ENCODE measurements at regions not wholly inside any gene's neighbourhood (a gene's known extent, or its start where the extent isn't known, plus 50 kb on each side); places are given as distances from the start of the nearest gene placed in this dataset.

- DNase-seq (ENCODE audit: low spot score): no peak
- FAIRE-seq: no peak
Observed at GRCh38 chr5:155831491-155831890, 495.5 kb upstream of the SGCD start.

GRCh38 chr5:155833287-155833686 is 493.7 kb upstream of the SGCD start:
- DNase-seq (ENCODE audit: low spot score): no peak

GRCh38 chr5:155834271-155834975 is 492.5 kb upstream of the SGCD start:
- no peak for FAIRE-seq
- DNase-seq (ENCODE audit: low spot score): no peak

More at GRCh38 chr5:155833287-155833686, 493.7 kb upstream of the SGCD start:
- no peak for FAIRE-seq

GRCh38 chr5:155836089-155836803 is 490.7 kb upstream of the SGCD start:
- FAIRE-seq (no peak), DNase-seq (ENCODE audit: low spot score) (no peak)

- FAIRE-seq (no peak), DNase-seq (ENCODE audit: low spot score) (no peak)
Observed at GRCh38 chr5:155838394-155838793, 488.6 kb upstream of the SGCD start.

GRCh38 chr5:155839251-155840037 is 487.5 kb upstream of the SGCD start:
- FAIRE-seq (no peak), DNase-seq (ENCODE audit: low spot score) (no peak)

GRCh38 chr5:155844542-155844941 is 482.4 kb upstream of the SGCD start:
- FAIRE-seq (no peak), DNase-seq (ENCODE audit: low spot score) (no peak)

- DNase-seq (ENCODE audit: low spot score) (no peak), FAIRE-seq (no peak)
Observed at GRCh38 chr5:155850370-155850769, 476.6 kb upstream of the SGCD start.

GRCh38 chr5:155866971-155867370 is 460.0 kb upstream of the SGCD start:
- DNase-seq (ENCODE audit: low spot score): no peak
- no peak for FAIRE-seq

GRCh38 chr5:155867522-155868088 is 459.4 kb upstream of the SGCD start:
- FAIRE-seq: no peak
- DNase-seq (ENCODE audit: low spot score): no peak

GRCh38 chr5:155870636-155871035 is 456.3 kb upstream of the SGCD start:
- no peak for FAIRE-seq

GRCh38 chr5:155871623-155872022 is 455.3 kb upstream of the SGCD start:
- FAIRE-seq (no peak), DNase-seq (ENCODE audit: low spot score) (no peak)

More at GRCh38 chr5:155870636-155871035, 456.3 kb upstream of the SGCD start:
- DNase-seq (ENCODE audit: low spot score): no peak

GRCh38 chr5:155872629-155873220 is 454.2 kb upstream of the SGCD start:
- no peak for FAIRE-seq

GRCh38 chr5:155878991-155879575 is 447.9 kb upstream of the SGCD start:
- FAIRE-seq (no peak), DNase-seq (ENCODE audit: low spot score) (no peak)

More at GRCh38 chr5:155872629-155873220, 454.2 kb upstream of the SGCD start:
- DNase-seq (ENCODE audit: low spot score): no peak

- DNase-seq (ENCODE audit: low spot score) (no peak), FAIRE-seq (no peak)
Observed at GRCh38 chr5:155884041-155884440, 442.9 kb upstream of the SGCD start.

GRCh38 chr5:155885199-155885598 is 441.8 kb upstream of the SGCD start:
- FAIRE-seq (no peak), DNase-seq (ENCODE audit: low spot score) (no peak)

GRCh38 chr5:155886311-155887031 is 440.5 kb upstream of the SGCD start:
- FAIRE-seq: no peak
- no peak for DNase-seq (ENCODE audit: low spot score)

- DNase-seq (ENCODE audit: low spot score): no peak
- no peak for FAIRE-seq
Observed at GRCh38 chr5:155895484-155895883, 431.5 kb upstream of the SGCD start.

- FAIRE-seq: no peak
- DNase-seq (ENCODE audit: low spot score): no peak
Observed at GRCh38 chr5:155897761-155898160, 429.2 kb upstream of the SGCD start.

GRCh38 chr5:155898284-155898683 is 428.7 kb upstream of the SGCD start:
- FAIRE-seq (no peak), DNase-seq (ENCODE audit: low spot score) (no peak)
